CD4-positive, CD25-positive, alpha-beta regulatory T cell (primary cell): ENCODE measurements at regions not wholly inside any gene's neighbourhood (a gene's known extent, or its start where the extent isn't known, plus 50 kb on each side); places are given as distances from the start of the nearest gene placed in this dataset.
A peak's percentile ranks its signal among the peaks of the same experiment; 100 is the strongest.

Experiments used
- ATAC-seq, 2 donors: fragments of 150-1000 bp; cut with Tn5 transposase; one replicate each; pipeline ENCODE4 v1.10.0; 2021; ENCODE audit warnings: low read depth in 2 of 2, moderate number of reproducible peaks in 2 of 2, moderate library complexity in 1 of 2
- DNase-seq, 3 donors: peaks; one replicate each; pipeline versions ENCODE4 v3.0.0 to v3.0.0-alpha.2; 2012 to 2022; ENCODE audit warnings: mixed read lengths in 1 of 3
- H3K27ac ChIP-seq: one replicate; pipeline ENCODE4 v1.7.0; 2013; ENCODE audit warnings: mild to moderate bottlenecking, low read length; ENCODE audit not compliant: insufficient read depth, poor library complexity, severe bottlenecking
- H3K27me3 ChIP-seq: one replicate; pipeline ENCODE4 v1.7.0; 2013; ENCODE audit warnings: low read length; ENCODE audit not compliant: control insufficient read depth, insufficient read depth
- H3K36me3 ChIP-seq: one replicate; pipeline ENCODE4 v1.7.0; 2013; ENCODE audit warnings: mild to moderate bottlenecking, low read length, moderate library complexity; ENCODE audit not compliant: control insufficient read depth, insufficient read depth
- H3K4me1 ChIP-seq: 2 replicates; pipeline ENCODE4 v1.7.0; 2013; ENCODE audit warnings: mild to moderate bottlenecking, low read length; ENCODE audit not compliant: insufficient read depth, control insufficient read depth, poor library complexity, severe bottlenecking
- H3K4me3 ChIP-seq: one replicate; pipeline ENCODE4 v1.7.0; 2013; ENCODE audit warnings: low read depth, mild to moderate bottlenecking, low read length, moderate library complexity
- H3K9me3 ChIP-seq, 2 experiments: 1 replicate in 1 of 2; 2 replicates in 1 of 2; pipeline ENCODE4 v1.7.0; 2013; ENCODE audit warnings: low read length in 2 of 2, mild to moderate bottlenecking in 1 of 2, moderate library complexity in 1 of 2; ENCODE audit not compliant: control insufficient read depth in 2 of 2
- H3K27ac Mint-ChIP-seq, 3 donors: one replicate each; pipeline ENCODE4 v1.8.0; 2020 to 2022; ENCODE audit warnings: mild to moderate bottlenecking in 3 of 3, mixed read lengths in 3 of 3, moderate library complexity in 2 of 3
- H3K27me3 Mint-ChIP-seq: one replicate; pipeline ENCODE4 v1.8.0; 2022; ENCODE audit warnings: mild to moderate bottlenecking, mixed read lengths
- H3K36me3 Mint-ChIP-seq: one replicate; pipeline ENCODE4 v1.8.0; 2020; ENCODE audit warnings: mixed read lengths
- H3K4me1 Mint-ChIP-seq, 4 donors: one replicate each; pipeline ENCODE4 v1.8.0; 2020 to 2022; ENCODE audit warnings: mixed read lengths in 4 of 4, mild to moderate bottlenecking in 1 of 4
- H3K4me3 Mint-ChIP-seq, 4 donors: one replicate each; pipeline ENCODE4 v1.8.0; 2020 to 2022; ENCODE audit warnings: mild to moderate bottlenecking in 4 of 4, mixed read lengths in 4 of 4, moderate library complexity in 3 of 4
- H3K9me3 Mint-ChIP-seq, 7 donors: one replicate each; pipeline ENCODE4 v1.8.0; 2020 to 2022; ENCODE audit warnings: mixed read lengths in 7 of 7, mild to moderate bottlenecking in 3 of 7, moderate library complexity in 2 of 7

DNA sequence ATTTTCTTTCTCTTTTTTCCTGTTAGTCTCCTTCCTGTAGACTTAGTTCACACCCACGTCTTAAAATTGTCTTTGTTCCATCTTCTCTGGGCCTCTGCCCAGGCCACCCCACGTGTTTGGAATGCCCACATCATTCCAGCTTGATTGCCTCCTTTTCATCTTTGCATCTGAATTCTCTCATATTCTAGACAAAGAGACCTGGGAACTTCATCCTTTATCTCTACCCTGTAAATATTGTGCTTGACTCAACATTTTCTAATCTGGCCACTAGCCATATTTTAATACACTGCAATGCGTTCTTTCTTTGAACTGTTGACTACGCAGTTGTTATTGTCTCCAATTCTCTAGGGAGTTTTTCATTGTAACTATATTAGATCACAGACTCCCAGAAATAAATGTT lies 187.5 kb upstream of the NRXN1 start:
- no peaks in the 10 kb centered on the region for H3K27me3 ChIP-seq
- Mint-ChIP-seq H3K36me3 (no peaks in the 10 kb centered on the region), H3K27me3 (no peaks in the 10 kb centered on the region), H3K4me3 (no peak overlapping the region), H3K9me3 (peaks cover 0 to 15% (median 3%) of the 10 kb centered on the region in 7 donors), H3K4me1 (no peaks in the 10 kb centered on the region), H3K27ac (no peak overlapping the region)
- H3K9me3 ChIP-seq: peaks cover 0 to 3% of the 10 kb centered on the region in 2 experiments
- no peaks in the 10 kb centered on the region for H3K36me3 ChIP-seq
- no peaks in the 10 kb centered on the region for H3K4me1 ChIP-seq
- ATAC-seq (no peak), DNase-seq (no peak)
- H3K4me3 ChIP-seq: no peak overlapping the region
- H3K27ac ChIP-seq: no peak overlapping the region

DNA sequence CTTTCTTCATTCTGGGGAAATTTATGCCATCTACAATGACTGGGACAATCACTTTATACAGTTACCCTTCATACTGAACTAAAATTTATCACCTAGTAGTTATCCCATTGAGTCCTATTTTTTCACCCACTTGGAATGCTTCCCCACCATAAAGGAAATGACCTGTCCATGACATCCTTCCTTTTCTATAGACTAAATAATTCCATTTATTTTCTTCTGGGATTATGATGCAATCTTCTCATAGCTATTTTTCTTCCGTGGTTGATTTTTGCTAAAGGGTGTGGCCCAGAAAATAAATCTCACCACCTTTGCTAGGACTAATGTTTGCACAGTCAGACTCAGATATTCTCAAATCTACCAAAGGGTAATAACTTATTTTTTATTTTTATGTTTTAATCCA lies 186.1 kb upstream of the NRXN1 start:
- Mint-ChIP-seq H3K27ac (no peak overlapping the region), H3K4me3 (no peak overlapping the region), H3K9me3 (peaks cover 0 to 13% (median 3%) of the 10 kb centered on the region in 7 donors), H3K36me3 (no peaks in the 10 kb centered on the region), H3K4me1 (no peaks in the 10 kb centered on the region), H3K27me3 (no peaks in the 10 kb centered on the region)
- Histone ChIP-seq H3K4me3 (no peak overlapping the region), H3K27ac (no peak overlapping the region), H3K9me3 (peaks cover 0 to 3% of the 10 kb centered on the region in 2 experiments), H3K27me3 (no peaks in the 10 kb centered on the region), H3K36me3 (no peaks in the 10 kb centered on the region), H3K4me1 (no peaks in the 10 kb centered on the region)
- ATAC-seq (no peak), DNase-seq (no peak)

DNA sequence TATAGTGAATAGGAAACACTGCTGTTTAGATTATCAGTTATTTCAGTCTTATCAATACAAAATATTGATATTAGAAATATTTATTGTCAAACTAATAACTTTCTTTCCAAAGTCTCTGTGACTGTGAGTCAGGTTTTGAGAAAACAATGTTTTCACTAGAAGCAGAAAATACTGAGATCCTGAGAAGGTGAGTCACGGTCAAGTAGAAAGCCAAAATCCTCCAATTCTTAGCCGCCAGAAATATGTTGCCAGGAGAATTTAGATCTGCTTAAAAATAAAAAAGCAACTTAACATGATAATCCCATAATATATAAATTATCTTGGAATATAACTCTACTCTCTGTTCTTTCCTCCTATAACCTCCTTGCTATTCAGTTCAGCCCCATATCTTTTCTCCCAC lies 181.9 kb upstream of the NRXN1 start:
- no peaks in the 10 kb centered on the region for H3K36me3 ChIP-seq
- Mint-ChIP-seq H3K27ac (no peak overlapping the region), H3K4me3 (no peak overlapping the region), H3K9me3 (peaks cover 2 to 5% (median 4%) of the 10 kb centered on the region in 7 donors), H3K4me1 (no peaks in the 10 kb centered on the region), H3K27me3 (no peaks in the 10 kb centered on the region), H3K36me3 (no peaks in the 10 kb centered on the region)
- no peaks in the 10 kb centered on the region for H3K27me3 ChIP-seq
- no peaks in the 10 kb centered on the region for H3K4me1 ChIP-seq
- DNase-seq (no peak), ATAC-seq (no peak)
- no peak overlapping the region for H3K4me3 ChIP-seq
- H3K27ac ChIP-seq: no peak overlapping the region
- peaks cover 0 to 8% of the 10 kb centered on the region in 2 experiments for H3K9me3 ChIP-seq

DNA sequence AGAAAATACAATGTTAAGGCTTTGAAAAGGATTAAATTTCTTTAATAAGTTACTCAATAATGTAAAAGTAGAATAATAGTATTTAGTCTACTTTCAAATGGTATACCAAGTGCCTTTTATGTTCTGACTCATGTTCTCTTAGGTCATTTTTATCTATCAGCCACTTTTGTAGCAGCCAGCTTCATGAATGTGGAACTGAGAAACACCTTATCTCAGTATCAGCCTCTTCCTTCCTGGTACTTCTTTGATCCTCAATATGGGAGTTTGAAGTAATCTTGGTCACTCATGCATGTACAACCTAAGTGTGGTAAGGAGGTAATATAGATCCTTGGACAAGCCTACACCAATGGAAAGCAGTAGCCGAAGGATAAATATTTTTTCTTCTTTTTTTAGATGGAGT lies 180.4 kb upstream of the NRXN1 start:
- H3K9me3 ChIP-seq: peaks cover 0 to 8% of the 10 kb centered on the region in 2 experiments
- no peak overlapping the region for H3K27ac ChIP-seq
- no peaks in the 10 kb centered on the region for H3K36me3 Mint-ChIP-seq
- no peak overlapping the region for H3K4me3 Mint-ChIP-seq
- no peak for ATAC-seq
- H3K27me3 ChIP-seq: no peaks in the 10 kb centered on the region
- DNase-seq: no peak
- H3K36me3 ChIP-seq: no peaks in the 10 kb centered on the region
- H3K27ac Mint-ChIP-seq: no peak overlapping the region
- H3K9me3 Mint-ChIP-seq: peaks cover 3 to 9% (median 7%) of the 10 kb centered on the region in 7 donors
- H3K27me3 Mint-ChIP-seq: no peaks in the 10 kb centered on the region
- H3K4me3 ChIP-seq: no peak overlapping the region
- H3K4me1 Mint-ChIP-seq: no peaks in the 10 kb centered on the region
- no peaks in the 10 kb centered on the region for H3K4me1 ChIP-seq

DNA sequence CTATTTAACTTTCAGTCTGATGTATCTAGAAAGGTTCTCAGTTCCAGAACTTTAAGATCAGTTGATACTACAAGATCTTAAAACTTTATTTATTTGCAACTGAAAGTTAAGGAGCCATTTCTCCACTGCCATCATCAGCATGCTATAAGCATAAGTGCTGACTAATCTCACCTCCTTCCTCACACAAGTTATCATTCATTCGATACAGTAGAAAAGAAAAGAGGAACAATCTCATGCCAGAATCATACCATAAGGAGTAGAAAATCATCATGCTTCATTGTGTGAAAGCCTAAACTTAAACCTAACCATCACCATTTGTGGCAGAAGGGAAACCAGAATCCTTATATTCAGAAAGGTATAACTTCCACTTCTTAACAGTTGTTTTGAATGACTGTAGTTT lies 176.6 kb upstream of the NRXN1 start:
- H3K9me3 ChIP-seq: peaks cover 4 to 12% of the 10 kb centered on the region in 2 experiments
- no peak overlapping the region for H3K27ac Mint-ChIP-seq
- no peaks in the 10 kb centered on the region for H3K27me3 ChIP-seq
- H3K4me1 Mint-ChIP-seq: no peaks in the 10 kb centered on the region
- H3K4me3 Mint-ChIP-seq: no peak overlapping the region
- H3K4me1 ChIP-seq: no peaks in the 10 kb centered on the region
- H3K36me3 Mint-ChIP-seq: no peaks in the 10 kb centered on the region
- no peak for DNase-seq
- no peaks in the 10 kb centered on the region for H3K27me3 Mint-ChIP-seq
- H3K4me3 ChIP-seq: no peak overlapping the region
- peaks cover 3 to 17% (median 8%) of the 10 kb centered on the region in 7 donors for H3K9me3 Mint-ChIP-seq
- ATAC-seq: no peak
- H3K36me3 ChIP-seq: no peaks in the 10 kb centered on the region
- H3K27ac ChIP-seq: no peak overlapping the region

DNA sequence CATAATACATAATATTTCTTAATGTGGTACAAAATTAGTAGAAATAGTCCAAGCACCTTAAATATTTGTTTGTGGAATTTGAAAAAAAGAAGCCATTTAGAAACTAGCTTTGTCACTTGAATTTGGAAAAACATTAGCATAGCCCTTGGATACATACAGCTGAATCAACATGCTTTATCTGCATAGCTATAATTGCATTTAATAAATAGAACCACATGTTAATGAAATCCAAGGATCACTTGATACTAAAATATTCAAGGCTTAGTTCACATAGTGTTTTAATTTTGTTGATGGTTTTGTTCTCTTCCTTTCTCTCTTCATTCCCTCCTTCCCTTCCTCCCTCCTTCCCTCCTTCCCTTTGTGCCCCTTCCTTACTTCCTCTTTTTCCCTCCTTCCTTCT lies 169.4 kb upstream of the NRXN1 start:
- no peak for ATAC-seq
- no peaks in the 10 kb centered on the region for H3K4me1 Mint-ChIP-seq
- no peak for DNase-seq

DNA sequence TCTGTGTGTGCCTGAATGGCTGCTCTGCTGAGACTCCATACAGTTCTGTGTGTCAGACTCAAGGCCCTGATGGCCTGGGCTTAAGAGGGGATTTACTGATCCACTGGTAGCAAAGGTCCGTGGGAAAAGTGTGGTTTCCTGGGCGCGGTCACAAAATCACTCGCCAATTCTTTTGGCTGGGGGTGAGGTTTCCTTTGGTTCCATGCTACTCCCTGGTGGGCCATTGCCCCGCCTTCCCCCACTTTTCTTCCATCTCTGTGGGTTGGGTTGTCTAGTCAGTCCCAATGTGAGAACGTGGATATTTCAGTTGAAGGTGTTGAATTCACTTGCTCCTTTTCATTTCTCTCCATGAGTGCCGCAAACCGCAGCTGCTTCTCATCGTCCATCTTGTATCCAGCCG lies 162.7 kb upstream of the NRXN1 start:
- no peak for ATAC-seq
- Histone ChIP-seq H3K9me3 (peaks cover 0 to 5% of the 10 kb centered on the region in 2 experiments), H3K27ac (no peak overlapping the region), H3K4me1 (no peaks in the 10 kb centered on the region), H3K27me3 (no peaks in the 10 kb centered on the region), H3K4me3 (no peak overlapping the region), H3K36me3 (no peaks in the 10 kb centered on the region)
- H3K27ac Mint-ChIP-seq: no peak overlapping the region
- H3K36me3 Mint-ChIP-seq: no peaks in the 10 kb centered on the region
- no peaks in the 10 kb centered on the region for H3K4me1 Mint-ChIP-seq
- no peak overlapping the region for H3K4me3 Mint-ChIP-seq
- H3K9me3 Mint-ChIP-seq: peaks cover 3 to 50% (median 20%) of the 10 kb centered on the region in 7 donors
- H3K27me3 Mint-ChIP-seq: no peaks in the 10 kb centered on the region
- DNase-seq: no peak

More for the DNA sequence above, 169.4 kb upstream of the NRXN1 start:
- H3K4me3 Mint-ChIP-seq: no peak overlapping the region
- peaks cover 0 to 22% (median 11%) of the 10 kb centered on the region in 7 donors for H3K9me3 Mint-ChIP-seq
- Histone ChIP-seq H3K4me3 (no peak overlapping the region), H3K27ac (no peak overlapping the region), H3K4me1 (no peaks in the 10 kb centered on the region), H3K27me3 (no peaks in the 10 kb centered on the region), H3K36me3 (no peaks in the 10 kb centered on the region), H3K9me3 (peaks cover 4 to 6% of the 10 kb centered on the region in 2 experiments)
- no peaks in the 10 kb centered on the region for H3K36me3 Mint-ChIP-seq
- H3K27ac Mint-ChIP-seq: peak overlapping the region in 1 of 3 donors; percentile 56
- H3K27me3 Mint-ChIP-seq: no peaks in the 10 kb centered on the region

DNA sequence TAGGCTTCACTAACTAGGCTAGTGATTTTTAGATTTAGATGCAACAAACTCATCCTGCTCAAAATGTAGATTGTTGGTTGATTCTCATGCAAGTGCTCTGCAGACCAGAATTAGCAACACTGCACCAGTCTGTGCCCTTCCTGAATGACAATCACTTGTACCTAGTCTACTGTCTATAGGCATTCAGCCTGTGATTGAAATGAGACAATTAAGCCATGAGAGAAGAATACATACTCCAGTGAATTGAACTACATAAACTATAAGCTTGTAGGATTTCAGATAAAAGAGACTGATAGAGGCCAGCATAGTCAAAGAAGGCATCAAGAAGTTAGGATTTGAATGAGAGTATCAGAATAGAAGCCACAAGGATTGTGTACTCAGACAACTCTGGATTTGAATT lies 138.3 kb upstream of the NRXN1 start:
- Histone ChIP-seq H3K36me3 (no peaks in the 10 kb centered on the region), H3K4me3 (no peak overlapping the region), H3K27me3 (no peaks in the 10 kb centered on the region), H3K4me1 (no peaks in the 10 kb centered on the region), H3K9me3 (peaks cover 3% of the 10 kb centered on the region in 2 experiments), H3K27ac (no peak overlapping the region)
- DNase-seq (no peak), ATAC-seq (peak in 1 of 2 donors; percentile 18)
- no peaks in the 10 kb centered on the region for H3K4me1 Mint-ChIP-seq
- H3K27me3 Mint-ChIP-seq: no peaks in the 10 kb centered on the region
- H3K36me3 Mint-ChIP-seq: no peaks in the 10 kb centered on the region
- no peak overlapping the region for H3K4me3 Mint-ChIP-seq
- no peak overlapping the region for H3K27ac Mint-ChIP-seq
- H3K9me3 Mint-ChIP-seq: peaks cover 0 to 11% (median 4%) of the 10 kb centered on the region in 7 donors
